Sigmoid colon (tissue), 4 donors: ENCODE measurements at regions not wholly inside any gene's neighbourhood (a gene's known extent, or its start where the extent isn't known, plus 50 kb on each side); places are given as distances from the start of the nearest gene placed in this dataset.

Experiments
- EP300 ChIP-seq, 4 donors: sonication (generic); formaldehyde crosslinking; IDR thresholded peaks; one replicate each; pipeline ENCODE4 v1.6.1; 2017; ENCODE audit warnings: antibody characterized with exemption in 4 of 4
- POLR2A ChIP-seq, 2 donors: fragments of 450-650 bp; IDR thresholded peaks; one replicate each; pipeline ENCODE4 v1.6.1; 2016; ENCODE audit warnings: antibody characterized with exemption in 2 of 2, mild to moderate bottlenecking in 2 of 2, moderate library complexity in 2 of 2
- POLR2AphosphoS5 ChIP-seq, 4 donors: sonication (generic); formaldehyde crosslinking; IDR thresholded peaks; one replicate each; pipeline ENCODE4 v1.6.1; 2017; ENCODE audit warnings: antibody characterized with exemption in 4 of 4
- TF ChIP-seq, protein P1 (sequence below), 4 experiments: fragments of 450-650 bp in 3 of 4; fragments of 200-600 bp in 1 of 4; IDR thresholded peaks; one replicate each; pipeline ENCODE4 v1.5.1; 2016 to 2019; ENCODE audit warnings: antibody characterized with exemption in 4 of 4, mild to moderate bottlenecking in 3 of 4, moderate library complexity in 2 of 4

DNA sequence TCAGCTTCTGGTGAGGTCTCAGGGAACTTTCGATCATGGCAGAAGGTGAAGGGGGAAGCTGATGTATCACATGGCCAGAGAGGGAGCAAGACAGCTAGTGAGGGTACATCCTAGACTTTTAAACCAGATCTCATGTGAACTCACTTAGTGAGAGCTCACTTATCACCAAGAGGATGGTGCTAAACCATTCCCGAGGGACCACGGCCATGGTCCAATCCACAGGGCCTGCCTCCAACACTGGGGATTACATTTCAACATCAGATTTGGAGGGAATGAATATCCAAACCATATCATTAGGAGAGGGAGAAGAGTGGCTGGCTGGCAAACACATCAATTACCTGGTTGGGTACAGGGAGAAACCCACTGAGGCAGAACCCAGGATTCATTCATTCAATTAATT, 75.7 kb upstream of the HAAO start:
- TF ChIP-seq, protein P1, sequence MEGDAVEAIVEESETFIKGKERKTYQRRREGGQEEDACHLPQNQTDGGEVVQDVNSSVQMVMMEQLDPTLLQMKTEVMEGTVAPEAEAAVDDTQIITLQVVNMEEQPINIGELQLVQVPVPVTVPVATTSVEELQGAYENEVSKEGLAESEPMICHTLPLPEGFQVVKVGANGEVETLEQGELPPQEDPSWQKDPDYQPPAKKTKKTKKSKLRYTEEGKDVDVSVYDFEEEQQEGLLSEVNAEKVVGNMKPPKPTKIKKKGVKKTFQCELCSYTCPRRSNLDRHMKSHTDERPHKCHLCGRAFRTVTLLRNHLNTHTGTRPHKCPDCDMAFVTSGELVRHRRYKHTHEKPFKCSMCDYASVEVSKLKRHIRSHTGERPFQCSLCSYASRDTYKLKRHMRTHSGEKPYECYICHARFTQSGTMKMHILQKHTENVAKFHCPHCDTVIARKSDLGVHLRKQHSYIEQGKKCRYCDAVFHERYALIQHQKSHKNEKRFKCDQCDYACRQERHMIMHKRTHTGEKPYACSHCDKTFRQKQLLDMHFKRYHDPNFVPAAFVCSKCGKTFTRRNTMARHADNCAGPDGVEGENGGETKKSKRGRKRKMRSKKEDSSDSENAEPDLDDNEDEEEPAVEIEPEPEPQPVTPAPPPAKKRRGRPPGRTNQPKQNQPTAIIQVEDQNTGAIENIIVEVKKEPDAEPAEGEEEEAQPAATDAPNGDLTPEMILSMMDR (IDR thresholded peaks at IDR 0.05) = no peak
- TF ChIP-seq POLR2A (IDR thresholded peaks at IDR 0.05) = no peak
- TF ChIP-seq EP300 (IDR thresholded peaks at IDR 0.05) = no peak
- no peak for TF ChIP-seq POLR2AphosphoS5 (IDR thresholded peaks at IDR 0.05)
